GM23248 (cell line): ENCODE measurements at regions not wholly inside any gene's neighbourhood (a gene's known extent, or its start where the extent isn't known, plus 50 kb on each side); places are given as distances from the start of the nearest gene placed in this dataset. TPM values are rescaled to one million over a fixed set of nuclear protein-coding genes. Genes with fewer than 3 reads are reported as not detected.
"Not testable (repeated sequence)": the region's sequence is repeated elsewhere in the genome, so short reads cannot be mapped to it uniquely, and the experiment has no call there.

Source experiments
- DNase-seq: peaks from one replicate; pipeline ENCODE4 v3.0.0-alpha.2; 2015
- H2AFZ ChIP-seq: fragments of 200-600 bp; sonication (generic); 2 replicates; pipeline ENCODE4 v1.6.1; 2016; ENCODE audit warnings: antibody characterized with exemption
- H3F3A ChIP-seq: fragments of 200-600 bp; sonication (generic); 2 replicates; pipeline ENCODE4 v1.6.1; 2016; ENCODE audit warnings: mild to moderate bottlenecking, antibody characterized with exemption, mixed run types; ENCODE audit not compliant: insufficient read depth
- H3K27ac ChIP-seq: fragments of 200-600 bp; sonication (generic); 2 replicates; pipeline ENCODE4 v1.5.1; 2016; ENCODE audit warnings: mild to moderate bottlenecking
- H3K27me3 ChIP-seq: fragments of 200-600 bp; sonication (generic); replicated peaks from 2 replicates; pipeline ENCODE4 v1.6.1; 2016; ENCODE audit warnings: mild to moderate bottlenecking; ENCODE audit not compliant: insufficient read depth
- H3K36me3 ChIP-seq: fragments of 200-600 bp; sonication (generic); 2 replicates; pipeline ENCODE4 v1.6.1; 2016; ENCODE audit warnings: low read depth, mild to moderate bottlenecking
- H3K4me1 ChIP-seq: fragments of 200-600 bp; sonication (generic); 2 replicates; pipeline ENCODE4 v1.6.1; 2016; ENCODE audit warnings: mild to moderate bottlenecking; ENCODE audit not compliant: insufficient read depth
- H3K4me2 ChIP-seq: fragments of 200-600 bp; sonication (generic); one replicate; pipeline ENCODE4 v1.6.1; 2016; ENCODE audit warnings: mild to moderate bottlenecking; ENCODE audit not compliant: unreplicated experiment
- H3K4me3 ChIP-seq: fragments of 200-600 bp; sonication (generic); 2 replicates; pipeline ENCODE4 v1.5.1; 2016; ENCODE audit warnings: mild to moderate bottlenecking
- H3K79me2 ChIP-seq: fragments of 200-600 bp; sonication (generic); 2 replicates; pipeline ENCODE4 v1.6.1; 2016; ENCODE audit warnings: mild to moderate bottlenecking; ENCODE audit not compliant: insufficient read depth
- H3K9ac ChIP-seq: fragments of 200-600 bp; sonication (generic); 2 replicates; pipeline ENCODE4 v1.6.1; 2016; ENCODE audit warnings: mild to moderate bottlenecking
- H3K9me2 ChIP-seq: fragments of 200-600 bp; sonication (generic); 2 replicates; pipeline ENCODE4 v1.6.1; 2016; ENCODE audit warnings: mixed run types, mild to moderate bottlenecking, moderate library complexity; ENCODE audit not compliant: insufficient read depth
- H3K9me3 ChIP-seq: fragments of 200-600 bp; sonication (generic); one replicate; pipeline ENCODE4 v1.6.1; 2017; ENCODE audit warnings: low read depth
- H4K20me1 ChIP-seq: fragments of 200-600 bp; sonication (generic); 2 replicates; pipeline ENCODE4 v1.6.0; 2016; ENCODE audit not compliant: insufficient read depth
- EZH2 ChIP-seq: fragments of 200-600 bp; sonication (generic); IDR thresholded peaks from 2 replicates; pipeline ENCODE4 v1.6.1; 2018; ENCODE audit warnings: antibody characterized with exemption, mild to moderate bottlenecking; ENCODE audit not compliant: insufficient read depth, poor library complexity, severe bottlenecking
- EZH2phosphoT487 ChIP-seq: fragments of 200-600 bp; sonication (generic); IDR thresholded peaks from 2 replicates; pipeline ENCODE4 v1.6.1; 2018; ENCODE audit warnings: antibody characterized with exemption, moderate library complexity, mild to moderate bottlenecking, low read depth; ENCODE audit not compliant: insufficient read depth
- WGBS, 2 experiments: methylation state at CpG; one replicate each; pipeline ENCODE4 v1.1.6; 2015 to 2017; ENCODE audit warnings: low lambda C conversion rate in 2 of 2, low coverage in 1 of 2; ENCODE audit errors: missing lambda C conversion rate in 2 of 2; 5-methylcytosine and 5-hydroxymethylcytosine counted together
- in situ Hi-C: fragments of 300-500 bp; cut with MboI; formaldehyde crosslinking; loops from 2 replicates; pipeline ENCODE4 v1.15.0; 2020
- microRNA-seq: library from miRNA; unstranded; fragments of <30 nt; microRNA quantifications from one replicate; pipeline ENCODE4, GENCODE V29; 2016; ENCODE audit warnings: borderline number of aligned reads
- small RNA-seq: library from RNA; depleted of rRNA; stranded (forward); fragments of <200 nt; gene quantifications from one replicate; pipeline ENCODE3, GENCODE V24; 2014; ENCODE audit warnings: low read depth, low replicate concordance

- H3K4me2 ChIP-seq: no peak overlapping the region
- H3K9ac ChIP-seq: no peak overlapping the region
- no peak for DNase-seq
- H4K20me1 ChIP-seq: no peaks in the 10 kb centered on the region
- H3K36me3 ChIP-seq: no peaks in the 10 kb centered on the region
- no peaks in the 10 kb centered on the region for H3K9me3 ChIP-seq
- H3K4me1 ChIP-seq: no peaks in the 10 kb centered on the region
- H3K9me2 ChIP-seq: no peaks in the 10 kb centered on the region
- H3K4me3 ChIP-seq: no peak overlapping the region
- in situ Hi-C loops: no loop called here
- H3K79me2 ChIP-seq: no peaks in the 10 kb centered on the region
- no peak overlapping the region for H3K27ac ChIP-seq
- H3K27me3 ChIP-seq: no peaks in the 10 kb centered on the region
- 66 to 67% methylated on average over 10 to 11 of the region's 11 CpGs for WGBS, 2 experiments
- TF ChIP-seq EZH2phosphoT487: no peak
- TF ChIP-seq EZH2: no peak
- H3F3A ChIP-seq: no peaks in the 10 kb centered on the region
- H2AFZ ChIP-seq: no peak overlapping the region
Observed at GRCh38 chr4:9709724-9710123, 71.7 kb upstream of the DRD5 start.

DNA sequence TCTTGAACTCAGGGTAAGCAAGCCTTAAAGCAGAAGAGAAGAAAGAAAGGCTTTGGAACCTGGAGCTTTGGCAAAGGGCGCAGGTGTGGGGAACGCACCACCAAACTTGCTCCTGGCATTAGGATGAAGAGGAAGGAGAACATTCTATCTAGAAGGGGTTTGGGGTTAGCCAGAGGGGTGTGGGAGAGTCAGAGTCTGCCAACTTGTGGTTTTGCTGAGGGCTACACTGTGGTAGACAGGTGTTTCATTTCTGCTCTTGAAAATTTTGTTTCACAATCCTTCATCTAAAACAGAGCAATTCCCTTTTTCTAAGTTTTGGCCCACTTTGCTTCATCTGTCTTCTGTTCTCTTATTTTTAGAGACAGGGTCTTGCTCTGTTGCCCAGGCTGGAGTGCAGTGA, 66.2 kb upstream of the DRD5 start:
- not testable (repeated sequence) for H3K9me2 ChIP-seq

GRCh38 chr4:9716093-9716492, 65.3 kb upstream of the DRD5 start:
- TF ChIP-seq EZH2 (no peak), EZH2phosphoT487 (no peak)
- no peak overlapping the region for H3K27ac ChIP-seq
- no peak overlapping the region for H3K4me3 ChIP-seq
- in situ Hi-C loops: no loop called here
- no peak overlapping the region for H3K9ac ChIP-seq
- H3K9me2 ChIP-seq: no peaks in the 10 kb centered on the region
- no peak for DNase-seq
- H3K4me1 ChIP-seq: no peaks in the 10 kb centered on the region
- H3K27me3 ChIP-seq: no peaks in the 10 kb centered on the region
- H3F3A ChIP-seq: no peaks in the 10 kb centered on the region
- H4K20me1 ChIP-seq: no peaks in the 10 kb centered on the region
- 17 to 23% methylated on average over 3 of the region's 3 CpGs for WGBS, 2 experiments
- H2AFZ ChIP-seq: no peak overlapping the region
- no peaks in the 10 kb centered on the region for H3K79me2 ChIP-seq
- no peaks in the 10 kb centered on the region for H3K36me3 ChIP-seq
- H3K9me3 ChIP-seq: no peaks in the 10 kb centered on the region
- H3K4me2 ChIP-seq: no peak overlapping the region

More for the DNA sequence above, 66.2 kb upstream of the DRD5 start:
- H3K79me2 ChIP-seq, H3K4me1 ChIP-seq, H3F3A ChIP-seq, H3K27me3 ChIP-seq, H3K4me3 ChIP-seq, H3K27ac ChIP-seq, H4K20me1 ChIP-seq, H3K4me2 ChIP-seq, in situ Hi-C loops, H2AFZ ChIP-seq, H3K9me3 ChIP-seq, H3K36me3 ChIP-seq, H3K9ac ChIP-seq, DNase-seq: not testable (repeated sequence)
- WGBS, 2 experiments: 86 to 96% methylated on average over 2 of the region's 2 CpGs

DNA sequence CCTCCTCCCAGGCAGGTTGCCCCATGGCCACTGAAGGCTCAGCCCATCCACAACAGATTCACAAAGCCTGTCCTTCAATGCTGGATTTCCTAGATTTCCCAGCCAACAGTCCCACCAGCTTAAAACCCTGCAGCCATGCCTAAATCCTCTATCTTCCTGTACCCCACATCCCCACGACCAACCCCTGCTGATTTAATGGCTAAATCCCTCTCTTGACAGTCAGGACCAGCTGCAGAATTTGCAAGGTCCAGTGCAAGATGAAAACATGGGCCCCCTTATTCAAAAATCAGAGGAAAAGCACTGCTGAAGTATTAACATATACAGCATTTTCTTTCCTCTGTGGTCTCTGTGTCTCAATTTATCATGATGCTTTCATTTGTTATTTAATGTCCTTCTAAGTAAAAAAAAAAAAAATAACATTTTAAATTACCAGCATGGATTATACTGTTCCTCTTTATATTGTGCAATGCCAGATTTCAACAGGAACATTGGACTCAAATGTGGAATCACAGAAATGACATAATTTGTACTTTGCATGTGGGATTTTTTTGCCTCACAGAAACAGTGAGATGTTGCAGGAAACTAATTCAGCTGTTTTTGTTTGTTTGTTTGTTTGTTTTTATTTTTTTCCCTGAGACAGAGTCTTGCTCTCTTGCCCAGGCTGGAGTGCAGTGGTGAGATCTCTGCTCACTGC, 63.0 kb upstream of the DRD5 start:
- DNase-seq, H3F3A ChIP-seq, H4K20me1 ChIP-seq, H3K79me2 ChIP-seq, H3K27ac ChIP-seq, H3K36me3 ChIP-seq, H3K27me3 ChIP-seq, H3K4me2 ChIP-seq, H2AFZ ChIP-seq, H3K9me3 ChIP-seq, H3K4me3 ChIP-seq, H3K4me1 ChIP-seq, H3K9me2 ChIP-seq, H3K9ac ChIP-seq, in situ Hi-C loops: not testable (repeated sequence)
- 0% methylated on average over 1 of the region's 1 CpG for WGBS, 2 experiments

GRCh38 chr4:9722131-9722530, 59.3 kb upstream of the DRD5 start:
- H3K4me1 ChIP-seq, H2AFZ ChIP-seq, H3K79me2 ChIP-seq, H3K36me3 ChIP-seq, H3K9me2 ChIP-seq, H3K9ac ChIP-seq, H3F3A ChIP-seq, H3K27ac ChIP-seq, H3K27me3 ChIP-seq, in situ Hi-C loops, DNase-seq, H4K20me1 ChIP-seq, H3K4me3 ChIP-seq, H3K9me3 ChIP-seq, H3K4me2 ChIP-seq: not testable (repeated sequence)
- 68 to 69% methylated on average over 11 of the region's 11 CpGs for WGBS, 2 experiments

Small RNA genes in the stretch of these regions (microRNA-seq; reads per million reads assigned to microRNA genes)
- gene MIR548I2: not detected

Small RNA genes in the stretch of these regions (small RNA-seq; reads per million reads assigned to genes)
- gene MIR548I2 (not detected), gene RF00017 (not detected), gene SNRPCP13 (not detected)
